ENCODE measurements at regions not wholly inside any gene's neighbourhood (a gene's known extent, or its start where the extent isn't known, plus 50 kb on each side); places are given as distances from the start of the nearest gene placed in this dataset.

DNA sequence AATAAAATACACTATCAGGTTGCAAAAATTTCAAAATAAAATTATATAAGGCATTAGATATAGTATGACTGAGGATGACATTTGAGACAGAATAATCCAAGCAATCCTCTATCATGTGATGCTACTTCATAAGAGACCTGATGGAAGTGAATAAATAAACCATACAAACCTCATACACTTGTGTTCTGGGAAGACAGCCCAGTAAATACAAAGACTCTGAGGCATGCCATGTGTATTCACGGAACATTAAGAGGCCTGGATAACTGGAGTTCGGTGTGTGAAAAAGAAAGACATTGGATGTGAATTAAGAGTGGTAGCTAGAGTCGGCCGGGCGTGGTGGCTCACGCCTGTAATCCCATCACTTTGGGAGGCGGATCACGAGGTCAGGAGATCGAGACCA, 364.2 kb downstream of the ADAM29 start:
- H3K36me3 ChIP-seq (ENCODE audit: insufficient read depth, low read length) = no peaks in the 10 kb centered on the region

DNA sequence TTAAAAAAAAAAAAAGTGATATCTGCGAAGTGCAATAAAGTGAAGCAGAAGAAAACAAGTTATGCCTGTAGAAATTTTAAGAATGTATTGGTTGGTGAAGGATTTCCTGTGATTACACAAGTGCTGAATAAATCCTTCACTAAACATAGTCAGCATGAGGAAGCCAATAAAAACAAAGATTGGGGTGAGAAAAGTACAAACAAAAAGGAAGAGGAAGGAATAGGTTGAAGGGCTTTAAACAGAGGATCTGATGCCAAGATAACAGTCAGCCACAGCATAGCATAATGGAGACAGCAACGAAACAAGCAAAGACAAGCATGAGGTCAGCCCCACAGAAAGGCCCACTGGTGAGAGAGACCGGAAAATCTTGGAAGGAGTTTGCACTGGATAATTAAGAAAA, 372.2 kb downstream of the ADAM29 start:
- Histone ChIP-seq H3K4me1 (ENCODE audit: control insufficient read depth, insufficient read depth, low read length) (peaks cover 7% of the 10 kb centered on the region), H3K36me3 (ENCODE audit: insufficient read depth, low read length) (no peaks in the 10 kb centered on the region), H3K27me3 (ENCODE audit: control insufficient read depth, insufficient read depth, low read length) (no peaks in the 10 kb centered on the region), H3K4me2 (ENCODE audit: low read length) (no peak overlapping the region), H3K4me3 (ENCODE audit: low read length) (no peak overlapping the region), H3K9me3 (replicated peaks; ENCODE audit: low read length) (peaks cover 4% of the 10 kb centered on the region), H3K9ac (ENCODE audit: low read depth, low read length) (no peak overlapping the region)

More for the DNA sequence above, 364.2 kb downstream of the ADAM29 start:
- Histone ChIP-seq H3K27me3 (ENCODE audit: control insufficient read depth, insufficient read depth, low read length) (no peaks in the 10 kb centered on the region), H3K4me3 (ENCODE audit: low read length) (no peak overlapping the region), H3K4me2 (ENCODE audit: low read length) (no peak overlapping the region), H3K9me3 (replicated peaks; ENCODE audit: low read length) (no peaks in the 10 kb centered on the region), H3K4me1 (ENCODE audit: control insufficient read depth, insufficient read depth, low read length) (no peaks in the 10 kb centered on the region), H3K9ac (ENCODE audit: low read depth, low read length) (no peak overlapping the region)

DNA sequence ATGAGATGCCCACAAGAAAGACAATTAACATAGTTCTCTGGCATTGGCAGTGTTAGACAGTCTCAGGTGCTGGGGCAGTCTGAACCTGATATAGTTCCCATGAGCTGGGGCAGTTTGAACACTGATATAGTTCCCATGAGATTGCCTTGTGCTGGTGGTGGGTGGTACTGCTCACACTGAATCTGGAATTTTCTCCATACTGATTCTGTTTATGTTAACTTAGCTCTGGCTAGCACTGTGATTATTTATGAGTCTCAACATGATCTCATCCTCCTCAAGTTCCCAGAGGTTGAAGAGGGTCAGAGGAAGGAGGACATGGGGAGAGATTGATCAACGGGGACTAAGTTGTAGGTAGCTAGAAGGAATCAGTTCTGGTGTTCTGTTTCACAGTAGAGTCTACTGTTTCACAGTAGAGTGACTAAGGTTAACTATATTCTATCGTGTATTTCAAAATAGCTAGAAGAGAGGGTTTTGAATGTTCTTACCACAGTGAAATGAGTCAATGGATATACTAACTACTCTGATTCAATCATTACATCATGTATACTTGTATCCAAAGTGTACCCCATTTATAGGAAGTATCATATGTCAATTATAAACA, 379.9 kb downstream of the ADAM29 start:
- H3K27me3 ChIP-seq (ENCODE audit: control insufficient read depth, insufficient read depth, low read length) = no peaks in the 10 kb centered on the region
- no peaks in the 10 kb centered on the region for H3K36me3 ChIP-seq (ENCODE audit: insufficient read depth, low read length)
- no peaks in the 10 kb centered on the region for H3K9me3 ChIP-seq (replicated peaks; ENCODE audit: low read length)
- peak overlapping the region; percentile 15 for H3K4me3 ChIP-seq (ENCODE audit: low read length)
- H3K4me1 ChIP-seq (ENCODE audit: control insufficient read depth, insufficient read depth, low read length) = peaks cover 18% of the 10 kb centered on the region
- H3K4me2 ChIP-seq (ENCODE audit: low read length) = peak overlapping the region; percentile 7
- H3K9ac ChIP-seq (ENCODE audit: low read depth, low read length) = peak overlapping the region; percentile 25

DNA sequence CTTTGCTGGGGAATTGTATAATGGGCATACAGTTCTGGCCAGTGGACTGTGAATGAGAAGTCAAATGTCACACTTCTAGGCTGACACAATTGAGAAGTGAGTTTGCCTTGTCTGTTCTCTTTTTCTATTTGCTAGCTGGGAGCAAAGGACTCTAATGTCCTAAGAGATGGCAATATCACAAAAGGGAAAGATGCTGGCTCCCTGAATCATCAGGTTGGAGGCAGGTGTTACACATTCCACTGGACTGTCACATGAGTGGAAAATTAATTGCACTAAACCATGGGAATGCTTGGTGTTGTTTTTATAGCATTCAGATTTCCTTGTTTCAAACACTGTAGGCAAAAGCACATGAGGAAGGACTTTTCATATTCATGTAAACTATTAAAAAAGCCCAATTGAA, 388.3 kb downstream of the ADAM29 start:
- no peak overlapping the region for H3K4me3 ChIP-seq (ENCODE audit: low read length)
- H3K4me1 ChIP-seq (ENCODE audit: control insufficient read depth, insufficient read depth, low read length) = peaks cover 23% of the 10 kb centered on the region
- H3K27me3 ChIP-seq (ENCODE audit: control insufficient read depth, insufficient read depth, low read length) = no peaks in the 10 kb centered on the region
- no peak overlapping the region for H3K9ac ChIP-seq (ENCODE audit: low read depth, low read length)
- H3K9me3 ChIP-seq (replicated peaks; ENCODE audit: low read length) = no peaks in the 10 kb centered on the region
- H3K4me2 ChIP-seq (ENCODE audit: low read length) = no peak overlapping the region
- H3K36me3 ChIP-seq (ENCODE audit: insufficient read depth, low read length) = no peaks in the 10 kb centered on the region

DNA sequence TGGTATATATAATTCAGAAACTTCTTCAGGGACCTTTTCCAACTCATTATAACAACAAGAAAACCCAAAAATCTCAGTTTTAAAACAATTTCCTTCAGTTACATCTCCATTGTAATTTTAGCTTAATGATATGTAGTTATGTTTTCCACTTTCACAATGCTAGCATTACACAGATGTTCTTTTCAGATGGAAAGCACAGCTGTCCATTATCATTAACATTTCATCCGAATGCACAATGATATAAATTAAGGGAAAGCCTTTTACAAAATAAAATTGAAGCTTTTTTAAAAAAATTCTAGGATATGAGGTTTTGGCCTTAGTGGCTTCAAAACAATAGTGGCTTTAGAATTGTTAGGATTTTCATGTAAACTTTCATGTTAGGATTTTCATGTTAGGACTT, 389.2 kb downstream of the ADAM29 start:
- H3K4me3 ChIP-seq (ENCODE audit: low read length) = no peak overlapping the region
- no peaks in the 10 kb centered on the region for H3K36me3 ChIP-seq (ENCODE audit: insufficient read depth, low read length)
- H3K9ac ChIP-seq (ENCODE audit: low read depth, low read length) = no peak overlapping the region
- H3K4me2 ChIP-seq (ENCODE audit: low read length) = no peak overlapping the region
- no peaks in the 10 kb centered on the region for H3K9me3 ChIP-seq (replicated peaks; ENCODE audit: low read length)
- H3K27me3 ChIP-seq (ENCODE audit: control insufficient read depth, insufficient read depth, low read length) = no peaks in the 10 kb centered on the region
- H3K4me1 ChIP-seq (ENCODE audit: control insufficient read depth, insufficient read depth, low read length) = peaks cover 23% of the 10 kb centered on the region

DNA sequence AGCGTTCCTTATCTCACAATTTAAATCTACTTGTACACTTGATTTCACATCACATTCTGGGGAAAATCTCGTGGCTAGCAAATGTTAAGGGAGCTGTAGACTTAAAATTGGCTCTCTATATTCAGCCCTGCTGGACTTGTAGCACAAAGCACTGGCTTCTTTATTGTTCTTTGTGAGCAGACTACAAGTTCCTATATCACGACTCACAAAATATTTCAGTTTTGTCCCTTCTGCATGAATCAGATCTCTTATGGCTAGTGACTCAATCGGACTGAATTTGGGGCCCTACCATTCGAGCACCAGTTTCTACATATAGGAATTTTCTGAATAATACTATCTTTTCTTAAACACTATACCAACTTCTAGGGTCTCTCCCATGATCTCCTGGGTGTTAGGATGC, 390.1 kb downstream of the ADAM29 start:
- no peaks in the 10 kb centered on the region for H3K27me3 ChIP-seq (ENCODE audit: control insufficient read depth, insufficient read depth, low read length)
- H3K9ac ChIP-seq (ENCODE audit: low read depth, low read length) = no peak overlapping the region
- no peak overlapping the region for H3K4me3 ChIP-seq (ENCODE audit: low read length)
- H3K9me3 ChIP-seq (replicated peaks; ENCODE audit: low read length) = no peaks in the 10 kb centered on the region
- H3K4me2 ChIP-seq (ENCODE audit: low read length) = peak overlapping the region; percentile 28
- H3K36me3 ChIP-seq (ENCODE audit: insufficient read depth, low read length) = no peaks in the 10 kb centered on the region
- peaks cover 23% of the 10 kb centered on the region for H3K4me1 ChIP-seq (ENCODE audit: control insufficient read depth, insufficient read depth, low read length)

DNA sequence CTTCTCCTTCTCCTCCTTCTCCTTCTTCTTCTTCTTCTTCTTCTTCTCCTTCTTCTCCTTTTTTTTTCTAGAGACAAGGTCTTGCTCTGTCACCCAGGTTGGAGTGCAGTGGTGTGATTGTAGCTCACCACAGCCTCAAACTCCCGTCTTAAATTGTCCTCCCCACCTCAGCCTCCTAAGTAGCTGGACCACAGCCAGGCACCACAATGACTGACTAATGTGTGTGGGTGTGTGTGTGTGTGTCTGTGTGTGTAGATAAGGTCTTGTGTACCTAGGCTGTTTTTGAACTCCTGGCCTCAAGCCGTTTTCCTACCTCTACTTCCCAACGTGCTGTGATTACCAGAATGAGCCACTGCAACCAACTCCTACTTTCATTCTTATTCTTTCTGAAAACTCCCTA, 390.9 kb downstream of the ADAM29 start:
- no peaks in the 10 kb centered on the region for H3K36me3 ChIP-seq (ENCODE audit: insufficient read depth, low read length)
- H3K4me2 ChIP-seq (ENCODE audit: low read length) = no peak overlapping the region
- no peak overlapping the region for H3K4me3 ChIP-seq (ENCODE audit: low read length)

DNA sequence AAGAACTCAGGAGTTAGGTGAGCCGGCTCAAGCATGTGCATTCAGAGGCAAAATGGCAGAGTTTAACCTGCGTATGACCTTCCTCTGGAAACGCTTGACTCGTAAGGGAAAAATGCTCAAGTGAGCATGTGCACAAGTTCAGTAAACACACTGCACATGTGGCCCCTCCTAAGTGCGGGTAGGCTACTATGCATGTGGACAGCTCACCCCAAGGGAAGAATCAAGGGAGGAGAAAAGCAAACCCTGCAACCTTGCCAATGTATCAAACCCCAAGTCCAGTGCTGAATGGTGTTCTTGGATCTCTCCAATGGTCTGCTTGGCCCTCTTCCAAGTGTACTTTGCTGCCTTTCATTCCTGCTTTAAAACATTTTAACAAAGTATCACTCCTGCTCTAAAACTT, 407.1 kb downstream of the ADAM29 start:
- no peak overlapping the region for H3K4me3 ChIP-seq (ENCODE audit: low read length)
- no peaks in the 10 kb centered on the region for H3K4me1 ChIP-seq (ENCODE audit: control insufficient read depth, insufficient read depth, low read length)
- H3K36me3 ChIP-seq (ENCODE audit: insufficient read depth, low read length) = no peaks in the 10 kb centered on the region
- no peak overlapping the region for H3K4me2 ChIP-seq (ENCODE audit: low read length)
- H3K9me3 ChIP-seq (replicated peaks; ENCODE audit: low read length) = no peaks in the 10 kb centered on the region
- no peak overlapping the region for H3K9ac ChIP-seq (ENCODE audit: low read depth, low read length)
- no peaks in the 10 kb centered on the region for H3K27me3 ChIP-seq (ENCODE audit: control insufficient read depth, insufficient read depth, low read length)

More for the DNA sequence above, 390.9 kb downstream of the ADAM29 start:
- Histone ChIP-seq H3K4me1 (ENCODE audit: control insufficient read depth, insufficient read depth, low read length) (peaks cover 23% of the 10 kb centered on the region), H3K9me3 (replicated peaks; ENCODE audit: low read length) (no peaks in the 10 kb centered on the region), H3K27me3 (ENCODE audit: control insufficient read depth, insufficient read depth, low read length) (no peaks in the 10 kb centered on the region), H3K9ac (ENCODE audit: low read depth, low read length) (no peak overlapping the region)

DNA sequence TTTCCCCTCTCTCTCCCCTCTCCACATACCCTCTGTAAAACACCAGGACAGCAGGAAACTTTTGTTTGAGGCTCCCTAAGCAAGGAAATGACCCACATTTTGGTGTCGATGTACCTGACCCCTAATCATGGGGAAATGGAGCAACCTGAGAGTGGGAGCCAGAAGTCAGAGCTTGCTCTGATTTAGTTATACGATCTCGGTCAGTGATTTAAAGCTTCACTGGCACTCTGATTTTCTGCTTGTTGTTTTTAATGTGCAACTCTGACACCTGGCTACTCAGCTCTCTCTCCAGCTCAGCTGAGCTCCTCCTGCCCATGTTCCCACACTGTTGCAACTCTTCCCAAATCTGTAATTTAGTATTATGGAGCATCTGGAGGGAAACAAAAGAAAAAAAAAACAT, 408.6 kb downstream of the ADAM29 start:
- Histone ChIP-seq H3K9me3 (replicated peaks; ENCODE audit: low read length) (no peaks in the 10 kb centered on the region), H3K36me3 (ENCODE audit: insufficient read depth, low read length) (no peaks in the 10 kb centered on the region)

DNA sequence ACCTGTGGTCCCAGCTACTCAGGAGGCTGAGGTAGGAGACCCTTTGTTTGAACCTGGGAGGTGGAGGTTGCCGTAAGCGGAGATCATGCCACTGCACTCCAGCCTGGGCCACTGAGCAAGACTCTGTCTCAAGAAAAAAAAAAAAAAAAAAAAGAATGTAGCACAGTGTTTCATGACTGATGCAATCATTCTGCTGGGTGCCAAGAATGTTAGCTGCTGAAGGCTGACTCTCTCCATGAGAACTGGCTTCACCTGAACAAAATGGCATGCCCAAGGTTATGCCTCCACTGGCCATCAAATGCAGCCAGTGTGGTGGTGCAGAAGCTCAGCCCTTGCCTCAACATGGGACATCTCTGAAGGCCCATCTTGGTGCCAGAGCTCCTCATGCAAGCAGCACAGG, 412.1 kb downstream of the ADAM29 start:
- H3K4me1 ChIP-seq (ENCODE audit: control insufficient read depth, insufficient read depth, low read length) = peaks cover 6% of the 10 kb centered on the region
- no peak overlapping the region for H3K4me2 ChIP-seq (ENCODE audit: low read length)
- H3K9ac ChIP-seq (ENCODE audit: low read depth, low read length) = no peak overlapping the region
- no peaks in the 10 kb centered on the region for H3K9me3 ChIP-seq (replicated peaks; ENCODE audit: low read length)
- no peaks in the 10 kb centered on the region for H3K36me3 ChIP-seq (ENCODE audit: insufficient read depth, low read length)
- no peak overlapping the region for H3K4me3 ChIP-seq (ENCODE audit: low read length)
- no peaks in the 10 kb centered on the region for H3K27me3 ChIP-seq (ENCODE audit: control insufficient read depth, insufficient read depth, low read length)

More for the DNA sequence above, 408.6 kb downstream of the ADAM29 start:
- Histone ChIP-seq H3K4me1 (ENCODE audit: control insufficient read depth, insufficient read depth, low read length) (peaks cover 6% of the 10 kb centered on the region), H3K4me2 (ENCODE audit: low read length) (no peak overlapping the region), H3K4me3 (ENCODE audit: low read length) (no peak overlapping the region), H3K27me3 (ENCODE audit: control insufficient read depth, insufficient read depth, low read length) (no peaks in the 10 kb centered on the region), H3K9ac (ENCODE audit: low read depth, low read length) (no peak overlapping the region)

DNA sequence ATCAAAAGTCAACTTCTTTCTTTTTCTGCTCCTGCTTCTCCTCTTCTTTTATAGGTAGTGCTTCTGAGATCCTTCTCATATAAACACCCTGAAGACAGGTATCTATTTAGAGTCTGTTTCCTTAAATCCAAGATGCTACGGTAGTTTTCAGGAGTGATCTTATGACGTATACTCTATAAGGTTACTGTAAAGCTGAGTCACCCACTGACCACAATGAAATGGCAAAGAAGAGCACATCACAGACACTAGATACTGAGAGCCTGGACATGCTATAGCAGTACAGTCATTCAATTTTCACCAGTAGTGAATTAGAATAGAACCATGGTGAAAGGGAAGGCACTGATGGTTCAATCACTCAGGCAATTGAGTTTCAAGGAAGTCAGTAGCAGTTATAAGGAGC, 412.5 kb downstream of the ADAM29 start:
- Histone ChIP-seq H3K36me3 (ENCODE audit: insufficient read depth, low read length) (no peaks in the 10 kb centered on the region), H3K4me3 (ENCODE audit: low read length) (no peak overlapping the region), H3K4me2 (ENCODE audit: low read length) (no peak overlapping the region), H3K9ac (ENCODE audit: low read depth, low read length) (no peak overlapping the region), H3K9me3 (replicated peaks; ENCODE audit: low read length) (no peaks in the 10 kb centered on the region), H3K27me3 (ENCODE audit: control insufficient read depth, insufficient read depth, low read length) (no peaks in the 10 kb centered on the region), H3K4me1 (ENCODE audit: control insufficient read depth, insufficient read depth, low read length) (peaks cover 6% of the 10 kb centered on the region)

DNA sequence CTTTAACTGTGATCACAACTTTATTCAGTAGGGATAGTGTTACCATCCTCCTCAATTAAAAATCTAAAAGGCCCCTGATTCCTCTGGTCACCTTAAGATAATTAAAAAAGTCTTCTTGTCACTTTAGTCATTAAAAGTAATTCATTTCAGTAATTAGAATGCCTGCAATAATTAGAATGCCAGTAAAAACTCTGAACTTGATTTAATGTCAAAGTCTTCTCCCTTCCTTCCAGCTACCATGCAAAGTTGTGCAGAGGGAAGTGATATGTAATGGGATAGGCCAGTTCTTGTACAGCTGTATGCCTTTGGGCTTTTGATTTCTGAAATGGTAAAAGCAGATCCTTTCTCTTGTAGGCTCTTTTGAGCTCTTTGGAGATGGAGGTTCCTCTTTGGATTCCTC, 417.2 kb downstream of the ADAM29 start:
- Histone ChIP-seq H3K36me3 (ENCODE audit: insufficient read depth, low read length) (no peaks in the 10 kb centered on the region), H3K9ac (ENCODE audit: low read depth, low read length) (no peak overlapping the region), H3K4me3 (ENCODE audit: low read length) (no peak overlapping the region), H3K4me1 (ENCODE audit: control insufficient read depth, insufficient read depth, low read length) (peaks cover 5% of the 10 kb centered on the region), H3K4me2 (ENCODE audit: low read length) (no peak overlapping the region), H3K27me3 (ENCODE audit: control insufficient read depth, insufficient read depth, low read length) (no peaks in the 10 kb centered on the region), H3K9me3 (replicated peaks; ENCODE audit: low read length) (no peaks in the 10 kb centered on the region)

All from skeletal muscle satellite cell (primary cell).